ENCODE measurements at regions not wholly inside any gene's neighbourhood (a gene's known extent, or its start where the extent isn't known, plus 50 kb on each side); places are given as distances from the start of the nearest gene placed in this dataset.

- FAIRE-seq: no peak
Measured at GRCh38 chr4:186936496-186937375, 213.1 kb upstream of the FAT1 start.

- no peak for FAIRE-seq
Measured at GRCh38 chr4:186939226-186939625, 215.6 kb upstream of the FAT1 start.

- no peak for FAIRE-seq
Measured at GRCh38 chr4:186939766-186940165, 216.1 kb upstream of the FAT1 start.

GRCh38 chr4:186940476-186940875 is 216.8 kb upstream of the FAT1 start:
- no peak for FAIRE-seq

GRCh38 chr4:186942758-186943377 is 219.2 kb upstream of the FAT1 start:
- no peak for FAIRE-seq

GRCh38 chr4:186943411-186943810 is 219.8 kb upstream of the FAT1 start:
- FAIRE-seq: no peak

GRCh38 chr4:186946136-186946535 is 222.5 kb upstream of the FAT1 start:
- FAIRE-seq: no peak

GRCh38 chr4:186946682-186947294 is 223.1 kb upstream of the FAT1 start:
- no peak for FAIRE-seq

- no peak for FAIRE-seq
Measured at GRCh38 chr4:186948361-186949242, 224.9 kb upstream of the FAT1 start.

GRCh38 chr4:186949847-186950246 is 226.2 kb upstream of the FAT1 start:
- FAIRE-seq: no peak

GRCh38 chr4:186952709-186953108 is 229.1 kb upstream of the FAT1 start:
- no peak for FAIRE-seq

- no peak for FAIRE-seq
Measured at GRCh38 chr4:186953599-186954260, 230.1 kb upstream of the FAT1 start.

GRCh38 chr4:186954509-186954908 is 230.9 kb upstream of the FAT1 start:
- FAIRE-seq: no peak

- no peak for FAIRE-seq
Measured at GRCh38 chr4:186954956-186955355, 231.3 kb upstream of the FAT1 start.

- FAIRE-seq: no peak
Measured at GRCh38 chr4:186957952-186958555, 234.4 kb upstream of the FAT1 start.

GRCh38 chr4:186958726-186959350 is 235.2 kb upstream of the FAT1 start:
- FAIRE-seq: no peak

GRCh38 chr4:186979961-186980745 is 256.5 kb upstream of the FAT1 start:
- no peak for FAIRE-seq

- FAIRE-seq: no peak
Measured at GRCh38 chr4:186981161-186981560, 257.5 kb upstream of the FAT1 start.

GRCh38 chr4:186982160-186982559 is 258.5 kb upstream of the FAT1 start:
- no peak for FAIRE-seq

- FAIRE-seq: no peak
Measured at GRCh38 chr4:186984105-186984644, 260.5 kb upstream of the FAT1 start.

Data from A204.1 (cell line).